WTC11 (cell line): ENCODE measurements at regions not wholly inside any gene's neighbourhood (a gene's known extent, or its start where the extent isn't known, plus 50 kb on each side); places are given as distances from the start of the nearest gene placed in this dataset.

Source experiments
- ATAC-seq: fragments of 200-7000 bp; cut with Tn5 transposase; 2 replicates; pipeline ENCODE4 v1.10.0; 2021; ENCODE audit warnings: mild to moderate bottlenecking, moderate library complexity
- CTCF ChIA-PET: fragments of 300-600 bp; sonication (Branson Sonifier 250); formaldehyde crosslinking; loops from one replicate; lab custom pipeline; 2021; ENCODE audit warnings: antibody characterized with exemption; lab: Charles Lee
- POLR2A ChIA-PET: fragments of 350-600 bp; sonication (Branson Sonifier 250); formaldehyde crosslinking; loops from one replicate; lab custom pipeline; 2021; ENCODE audit warnings: antibody characterized with exemption; lab: Charles Lee
- DNase-seq: peaks from one replicate; pipeline ENCODE4 v3.0.0; 2021; ENCODE audit warnings: low spot score
- H3K27ac Mint-ChIP-seq: 2 replicates; pipeline ENCODE4 v1.8.0; 2021; ENCODE audit warnings: mixed read lengths
- H3K27me3 Mint-ChIP-seq: 2 replicates; pipeline ENCODE4 v1.8.0; 2021; ENCODE audit warnings: low read depth, mild to moderate bottlenecking, moderate library complexity, mixed read lengths
- H3K36me3 Mint-ChIP-seq: 2 replicates; pipeline ENCODE4 v1.8.0; 2021; ENCODE audit warnings: mixed read lengths
- H3K4me1 Mint-ChIP-seq: 2 replicates; pipeline ENCODE4 v1.8.0; 2022; ENCODE audit warnings: mixed read lengths
- H3K4me3 Mint-ChIP-seq: 2 replicates; pipeline ENCODE4 v1.8.0; 2021; ENCODE audit warnings: mild to moderate bottlenecking, moderate library complexity, mixed read lengths
- H3K9me3 Mint-ChIP-seq: 2 replicates; pipeline ENCODE4 v1.8.0; 2021; ENCODE audit warnings: mixed read lengths
- CREB1 ChIP-seq: sonication (generic); formaldehyde crosslinking; IDR thresholded peaks from 2 replicates; pipeline ENCODE4 v1.8.0; 2023; ENCODE audit warnings: mild to moderate bottlenecking, missing genetic modification reagents
- CREM ChIP-seq: sonication (generic); formaldehyde crosslinking; IDR thresholded peaks from 2 replicates; pipeline ENCODE4 v1.8.1; 2022; ENCODE audit warnings: mild to moderate bottlenecking, missing genetic modification reagents, moderate library complexity
- E2F5 ChIP-seq: sonication (generic); formaldehyde crosslinking; IDR thresholded peaks from 2 replicates; pipeline ENCODE4 v1.8.1; 2022; ENCODE audit warnings: mild to moderate bottlenecking, moderate library complexity, missing genetic modification reagents
- ERG ChIP-seq: fragments of 250-450 bp; sonication (Bioruptor Pico); IDR thresholded peaks from 2 replicates; pipeline ENCODE4 v1.8.0; 2021; ENCODE audit warnings: mild to moderate bottlenecking
- FOXJ3 ChIP-seq: sonication (generic); formaldehyde crosslinking; IDR thresholded peaks from 2 replicates; pipeline ENCODE4 v1.9.0; 2021; ENCODE audit warnings: missing genetic modification reagents, mild to moderate bottlenecking, borderline replicate concordance
- FOXK1 ChIP-seq: sonication (generic); formaldehyde crosslinking; IDR thresholded peaks from 2 replicates; pipeline ENCODE4 v1.8.0; 2022; ENCODE audit warnings: mild to moderate bottlenecking, moderate library complexity, missing genetic modification reagents
- FOXP4 ChIP-seq: sonication (generic); formaldehyde crosslinking; IDR thresholded peaks from 2 replicates; pipeline ENCODE4 v1.8.0; 2022; ENCODE audit warnings: mild to moderate bottlenecking, missing genetic modification reagents
- GTF2I ChIP-seq: fragments of 250-450 bp; sonication (Bioruptor Pico); conservative IDR thresholded peaks from 2 replicates; pipeline ENCODE4 v1.4.0; 2021; ENCODE audit warnings: mild to moderate bottlenecking
- HMGA2 ChIP-seq: fragments of 250-450 bp; sonication (Bioruptor Pico); IDR thresholded peaks from 2 replicates; pipeline ENCODE4 v1.4.0; 2021; ENCODE audit warnings: mild to moderate bottlenecking, moderate library complexity
- HMGXB4 ChIP-seq: sonication (generic); formaldehyde crosslinking; IDR thresholded peaks from 2 replicates; pipeline ENCODE4 v1.8.1; 2023; ENCODE audit warnings: mild to moderate bottlenecking, moderate library complexity, missing genetic modification reagents
- JAZF1 ChIP-seq: fragments of 250-450 bp; sonication (Bioruptor Pico); IDR thresholded peaks from 2 replicates; pipeline ENCODE4 v1.9.0; 2021; ENCODE audit warnings: moderate library complexity, mild to moderate bottlenecking, inconsistent platforms
- KAT7 ChIP-seq: sonication (generic); formaldehyde crosslinking; IDR thresholded peaks from 2 replicates; pipeline ENCODE4 v1.8.1; 2023; ENCODE audit warnings: missing genetic modification reagents, mild to moderate bottlenecking, borderline replicate concordance
- MXD4 ChIP-seq: fragments of 250-450 bp; sonication (Bioruptor Pico); IDR thresholded peaks from 2 replicates; pipeline ENCODE4 v1.8.0; 2021; ENCODE audit warnings: mild to moderate bottlenecking, moderate library complexity, borderline replicate concordance
- NFYB ChIP-seq: sonication (generic); formaldehyde crosslinking; conservative IDR thresholded peaks from 2 replicates; pipeline ENCODE4 v1.8.0; 2022; ENCODE audit warnings: low read depth, missing genetic modification reagents
- NR1H2 ChIP-seq: sonication (generic); formaldehyde crosslinking; IDR thresholded peaks from 2 replicates; pipeline ENCODE4 v1.9.0; 2021; ENCODE audit warnings: mild to moderate bottlenecking, moderate library complexity, missing genetic modification reagents
- PRRX2 ChIP-seq: fragments of 250-450 bp; sonication (Bioruptor Pico); IDR thresholded peaks from 2 replicates; pipeline ENCODE4 v1.8.0; 2021; ENCODE audit warnings: mild to moderate bottlenecking
- RELA ChIP-seq: sonication (generic); formaldehyde crosslinking; IDR thresholded peaks from 2 replicates; pipeline ENCODE4 v1.8.1; 2022; ENCODE audit warnings: missing genetic modification reagents, mild to moderate bottlenecking, borderline replicate concordance
- SMAD4 ChIP-seq: sonication (generic); formaldehyde crosslinking; IDR thresholded peaks from 2 replicates; pipeline ENCODE4 v1.8.0; 2022; ENCODE audit warnings: mild to moderate bottlenecking, missing genetic modification reagents
- TCF7 ChIP-seq: sonication (generic); formaldehyde crosslinking; IDR thresholded peaks from 2 replicates; pipeline ENCODE4 v1.8.0; 2022; ENCODE audit warnings: mild to moderate bottlenecking, low read depth, missing genetic modification reagents, moderate library complexity
- TEAD4 ChIP-seq: sonication (generic); formaldehyde crosslinking; IDR thresholded peaks from 2 replicates; pipeline ENCODE4 v1.8.0; 2022; ENCODE audit warnings: mild to moderate bottlenecking, missing genetic modification reagents
- USF2 ChIP-seq: sonication (generic); formaldehyde crosslinking; IDR thresholded peaks from 2 replicates; pipeline ENCODE4 v1.8.1; 2023; ENCODE audit warnings: mild to moderate bottlenecking, missing genetic modification reagents, moderate library complexity
- ZMAT4 ChIP-seq: fragments of 250-450 bp; sonication (Bioruptor Pico); IDR thresholded peaks from 2 replicates; pipeline ENCODE4 v1.9.0; 2021; ENCODE audit warnings: mild to moderate bottlenecking
- ZNF317 ChIP-seq: sonication (generic); formaldehyde crosslinking; IDR thresholded peaks from 2 replicates; pipeline ENCODE4 v1.8.1; 2023; ENCODE audit warnings: low read depth, mild to moderate bottlenecking, moderate library complexity, missing genetic modification reagents, borderline replicate concordance
- ZNF423 ChIP-seq: fragments of 250-450 bp; sonication (Bioruptor Pico); IDR thresholded peaks from 2 replicates; pipeline ENCODE4 v2.1.2; 2022; ENCODE audit warnings: mild to moderate bottlenecking, moderate library complexity
- ZNF532 ChIP-seq: fragments of 250-450 bp; sonication (Bioruptor Pico); IDR thresholded peaks from 2 replicates; pipeline ENCODE4 v1.9.0; 2021; ENCODE audit warnings: mild to moderate bottlenecking, borderline replicate concordance

- TF ChIP-seq ERG (CRISPR knock-in tag) = no peak
- no peak for TF ChIP-seq CREM
- no peak for TF ChIP-seq E2F5 (CRISPR knock-in tag)
- no peak for TF ChIP-seq NFYB
- TF ChIP-seq USF2 (CRISPR knock-in tag) = no peak
- no peak for TF ChIP-seq SMAD4 (CRISPR knock-in tag)
- TF ChIP-seq KAT7 (CRISPR knock-in tag) = no peak
- TF ChIP-seq RELA (CRISPR knock-in tag) = no peak
- TF ChIP-seq GTF2I (CRISPR knock-in tag) = no peak
Measured at GRCh38 chr16:52055381-52055780, 491.6 kb downstream of the TOX3 start (continued).

GRCh38 chr16:52054326-52054725 lies 492.6 kb downstream of the TOX3 start:
- ChIA-PET POLR2A (no interaction called here), CTCF (no interaction called here)
- Mint-ChIP-seq H3K27ac (no peak overlapping the region), H3K4me3 (no peak overlapping the region), H3K36me3 (no peaks in the 10 kb centered on the region), H3K9me3 (peaks cover 5% of the 10 kb centered on the region; the same call in 1 of the 2 replicates), H3K4me1 (0 out of 2 replicates have a peak, but pooled peaks cover 2% of the 10 kb centered on the region), H3K27me3 (no peaks in the 10 kb centered on the region; the same call in 1 of the 2 replicates)
- DNase-seq (no peak), ATAC-seq (no peak)
- TF ChIP-seq NR1H2 = no peak
- TF ChIP-seq MXD4 (CRISPR knock-in tag) = no peak
- TF ChIP-seq HMGXB4 (CRISPR knock-in tag) = no peak
- TF ChIP-seq TCF7 (CRISPR knock-in tag) = no peak
- TF ChIP-seq FOXJ3 (CRISPR knock-in tag) = no peak
- TF ChIP-seq ZNF532 (CRISPR knock-in tag) = no peak
- TF ChIP-seq FOXP4 = no peak
- no peak for TF ChIP-seq ZNF317 (CRISPR knock-in tag)
- TF ChIP-seq NFYB = no peak
- TF ChIP-seq RELA (CRISPR knock-in tag) = no peak
- TF ChIP-seq JAZF1 (CRISPR knock-in tag) = no peak
- TF ChIP-seq ZNF423 (CRISPR knock-in tag) = no peak
- no peak for TF ChIP-seq KAT7 (CRISPR knock-in tag)
- no peak for TF ChIP-seq ZMAT4
- no peak for TF ChIP-seq PRRX2
- TF ChIP-seq CREB1 (CRISPR knock-in tag) = no peak
- no peak for TF ChIP-seq FOXK1 (CRISPR knock-in tag)
- no peak for TF ChIP-seq HMGA2 (CRISPR knock-in tag)
- no peak for TF ChIP-seq TEAD4
